Activated gamma-delta T cell treated with Interleukin-2 at 50 U/mL for 16 hours (primary cell): ENCODE measurements at regions not wholly inside any gene's neighbourhood (a gene's known extent, or its start where the extent isn't known, plus 50 kb on each side); places are given as distances from the start of the nearest gene placed in this dataset.
A peak's percentile ranks its signal among the peaks of the same experiment; 100 is the strongest.
"Not testable (repeated sequence)": the region's sequence is repeated elsewhere in the genome, so short reads cannot be mapped to it uniquely, and the experiment has no call there.

Experiments
- DNase-seq: peaks from one replicate; pipeline ENCODE4 v3.0.0-alpha.2; 2020

- DNase-seq, result not testable (repeated sequence)
Observed at GRCh38 chr7:106713452-106713851, 52.5 kb upstream of the CCDC71L start.

- DNase-seq, result not testable (repeated sequence)
Observed at GRCh38 chr7:106714590-106715442, 53.9 kb upstream of the CCDC71L start.

- DNase-seq, result no peak
Observed at GRCh38 chr7:106715730-106716129, 54.8 kb upstream of the CCDC71L start.

- no peak for DNase-seq
Observed at GRCh38 chr7:106717254-106717954, 56.4 kb upstream of the CCDC71L start.

GRCh38 chr7:106717955-106718871 is 57.3 kb upstream of the CCDC71L start:
- DNase-seq, result peak; percentile 55

- no peak for DNase-seq
Observed at GRCh38 chr7:106720641-106721040, 59.7 kb upstream of the CCDC71L start.

- DNase-seq, result no peak
Observed at GRCh38 chr7:106721816-106722785, 61.1 kb upstream of the CCDC71L start.

- no peak for DNase-seq
Observed at GRCh38 chr7:106723398-106723797, 62.4 kb upstream of the CCDC71L start.

GRCh38 chr7:106729720-106730385 is 68.9 kb upstream of the CCDC71L start:
- DNase-seq, result no peak

- DNase-seq, result no peak
Observed at GRCh38 chr7:106731187-106731586, 70.2 kb upstream of the CCDC71L start.

GRCh38 chr7:106731646-106732444 is 70.9 kb upstream of the CCDC71L start:
- DNase-seq, result no peak

GRCh38 chr7:106735637-106736036 is 74.7 kb upstream of the CCDC71L start:
- no peak for DNase-seq

GRCh38 chr7:106736123-106736507 is 75.2 kb upstream of the CCDC71L start:
- DNase-seq, result no peak

- peak; percentile 33 for DNase-seq
Observed at GRCh38 chr7:106736508-106737201, 75.7 kb upstream of the CCDC71L start.

- DNase-seq, result no peak
Observed at GRCh38 chr7:106737202-106737562, 76.2 kb upstream of the CCDC71L start.

GRCh38 chr7:106740806-106741205 is 79.8 kb upstream of the CCDC71L start:
- no peak for DNase-seq

GRCh38 chr7:106744563-106745091 is 83.7 kb upstream of the CCDC71L start:
- DNase-seq, result no peak

GRCh38 chr7:106747301-106747700 is 86.3 kb upstream of the CCDC71L start:
- DNase-seq, result not testable (repeated sequence)

- DNase-seq, result no peak
Observed at GRCh38 chr7:106747804-106748203, 86.8 kb upstream of the CCDC71L start.

- DNase-seq, result no peak
Observed at GRCh38 chr7:106749165-106749564, 88.2 kb upstream of the CCDC71L start.
